ENCODE measurements at regions not wholly inside any gene's neighbourhood (a gene's known extent, or its start where the extent isn't known, plus 50 kb on each side); places are given as distances from the start of the nearest gene placed in this dataset.

DNA sequence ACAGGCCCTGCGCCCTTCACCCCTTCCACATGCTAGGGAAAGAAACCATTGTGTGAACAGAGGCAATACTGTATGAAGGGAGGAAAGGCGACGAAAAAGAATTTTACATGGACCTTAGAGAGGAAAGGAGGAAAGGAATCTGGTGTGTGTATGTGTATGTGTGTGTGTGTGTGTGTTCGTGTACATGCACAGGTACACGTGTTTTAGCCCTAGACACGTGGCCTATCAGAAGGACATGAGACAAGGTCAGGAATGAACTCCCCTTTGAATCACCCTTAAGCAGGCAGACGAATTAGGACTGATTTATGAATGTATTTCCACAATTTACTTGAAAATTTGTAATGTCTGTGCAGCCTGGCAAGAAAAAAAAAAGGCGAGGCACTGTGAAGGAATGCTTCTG lies 276.0 kb downstream of the ZNF516 start:
- H3K4me1 ChIP-seq (ENCODE audit: insufficient read depth, low read length), result no peaks in the 10 kb centered on the region
- no peaks in the 10 kb centered on the region for H3K27me3 ChIP-seq (ENCODE audit: control insufficient read depth in 1 of 2, insufficient read depth in 2 of 2, low read length in 2 of 2)
- no peak overlapping the region for H3K27ac ChIP-seq (ENCODE audit: low read depth, low read length)
- H3K9me3 ChIP-seq (ENCODE audit: low read length), result no peaks in the 10 kb centered on the region
- no peaks in the 10 kb centered on the region for H3K36me3 ChIP-seq (ENCODE audit: insufficient read depth, low read length)
- no peak overlapping the region for H3K9ac ChIP-seq (ENCODE audit: low read length)
- H3K4me3 ChIP-seq (ENCODE audit: low read depth in 1 of 2, low read length in 2 of 2), result no peak overlapping the region

DNA sequence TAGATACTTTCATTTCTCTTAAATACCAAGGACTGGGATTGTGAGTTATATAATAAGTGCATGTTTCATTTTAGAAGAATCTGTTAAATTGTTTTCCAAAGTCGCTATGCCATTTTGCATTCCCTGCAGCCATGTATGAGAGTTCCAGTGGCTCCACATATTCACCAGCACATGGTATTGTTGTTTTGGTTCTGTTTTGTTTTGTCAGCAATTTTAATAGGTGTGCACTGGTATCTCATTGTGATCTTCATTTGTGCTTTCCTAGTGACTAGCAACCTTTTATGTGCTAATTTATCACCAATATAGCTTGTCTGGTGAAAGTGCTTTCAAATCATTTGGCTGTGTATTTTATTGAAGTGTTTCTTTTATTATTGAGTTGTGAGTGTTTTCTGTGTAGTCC lies 278.9 kb downstream of the ZNF516 start:
- Histone ChIP-seq H3K9ac (ENCODE audit: low read length) (no peak overlapping the region), H3K27ac (ENCODE audit: low read depth, low read length) (no peak overlapping the region), H3K27me3 (ENCODE audit: control insufficient read depth in 1 of 2, insufficient read depth in 2 of 2, low read length in 2 of 2) (no peaks in the 10 kb centered on the region), H3K4me3 (ENCODE audit: low read depth in 1 of 2, low read length in 2 of 2) (no peak overlapping the region), H3K9me3 (ENCODE audit: low read length) (no peaks in the 10 kb centered on the region), H3K4me1 (ENCODE audit: insufficient read depth, low read length) (no peaks in the 10 kb centered on the region), H3K36me3 (ENCODE audit: insufficient read depth, low read length) (no peaks in the 10 kb centered on the region)

DNA sequence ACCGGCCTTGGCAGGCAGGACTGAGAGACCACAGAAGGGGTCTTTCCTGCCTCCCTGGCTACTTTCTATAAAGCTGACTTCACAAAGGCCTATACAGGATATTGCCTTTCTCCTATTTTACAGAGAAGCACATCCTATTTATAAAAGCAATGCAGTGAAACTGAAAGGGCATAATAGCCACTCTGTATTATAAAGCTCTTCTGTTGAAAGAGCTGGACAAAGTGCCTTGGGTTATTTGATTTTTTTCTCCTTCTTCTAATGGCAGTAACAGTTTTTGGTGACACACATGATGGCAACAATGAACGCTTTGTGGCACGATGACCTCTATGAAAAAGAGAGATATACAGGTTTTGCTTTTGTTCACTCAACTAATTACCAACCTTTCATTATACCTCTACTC lies 281.1 kb downstream of the ZNF516 start:
- Histone ChIP-seq H3K4me1 (ENCODE audit: insufficient read depth, low read length) (no peaks in the 10 kb centered on the region), H3K9ac (ENCODE audit: low read length) (no peak overlapping the region), H3K27ac (ENCODE audit: low read depth, low read length) (no peak overlapping the region), H3K27me3 (ENCODE audit: control insufficient read depth in 1 of 2, insufficient read depth in 2 of 2, low read length in 2 of 2) (no peaks in the 10 kb centered on the region), H3K9me3 (ENCODE audit: low read length) (no peaks in the 10 kb centered on the region), H3K4me3 (ENCODE audit: low read depth in 1 of 2, low read length in 2 of 2) (no peak overlapping the region), H3K36me3 (ENCODE audit: insufficient read depth, low read length) (no peaks in the 10 kb centered on the region)

DNA sequence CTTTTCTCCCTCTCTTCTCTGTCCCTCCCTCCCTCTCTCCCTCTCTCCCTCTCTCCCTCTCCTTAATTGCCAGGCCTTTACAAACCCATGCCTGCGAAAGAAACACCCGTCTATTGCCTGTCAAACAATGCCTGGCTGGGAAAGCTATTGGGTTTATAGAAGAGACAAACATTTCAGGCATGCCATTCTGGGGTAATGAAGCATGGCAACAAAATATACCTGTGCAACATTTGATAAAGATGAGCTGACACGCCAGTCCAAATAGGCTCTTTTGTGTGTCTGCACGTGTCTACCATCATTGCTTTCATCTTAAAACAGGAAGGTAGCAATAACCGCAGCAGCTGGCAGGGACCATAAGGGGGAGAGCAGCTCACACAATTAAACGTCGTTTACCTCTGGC lies 282.1 kb downstream of the ZNF516 start:
- H3K27ac ChIP-seq (ENCODE audit: low read depth, low read length), result no peak overlapping the region
- no peaks in the 10 kb centered on the region for H3K27me3 ChIP-seq (ENCODE audit: control insufficient read depth in 1 of 2, insufficient read depth in 2 of 2, low read length in 2 of 2)
- no peaks in the 10 kb centered on the region for H3K4me1 ChIP-seq (ENCODE audit: insufficient read depth, low read length)
- no peak overlapping the region for H3K9ac ChIP-seq (ENCODE audit: low read length)
- no peaks in the 10 kb centered on the region for H3K36me3 ChIP-seq (ENCODE audit: insufficient read depth, low read length)
- H3K9me3 ChIP-seq (ENCODE audit: low read length), result no peaks in the 10 kb centered on the region
- H3K4me3 ChIP-seq (ENCODE audit: low read depth in 1 of 2, low read length in 2 of 2), result no peak overlapping the region

DNA sequence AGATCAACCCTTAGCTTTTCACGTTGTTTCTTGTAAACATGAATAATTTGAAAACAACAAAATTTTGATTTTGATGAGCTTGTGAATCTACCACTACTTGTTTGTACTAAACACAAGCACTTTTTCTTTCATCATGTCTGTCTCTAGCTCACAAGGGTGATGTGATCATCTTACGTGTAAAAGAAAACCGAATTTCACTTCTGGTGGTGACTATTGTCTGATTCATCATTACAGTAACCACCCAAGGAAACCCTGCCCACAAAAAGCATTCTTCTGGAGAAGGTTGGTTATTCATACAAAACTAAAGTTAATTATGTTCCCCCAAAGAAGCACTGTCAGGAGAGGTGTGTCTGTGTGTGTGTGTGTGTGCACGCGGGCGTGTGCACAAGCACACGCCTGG lies 285.4 kb downstream of the ZNF516 start:
- no peak overlapping the region for H3K4me3 ChIP-seq (ENCODE audit: low read depth in 1 of 2, low read length in 2 of 2)

DNA sequence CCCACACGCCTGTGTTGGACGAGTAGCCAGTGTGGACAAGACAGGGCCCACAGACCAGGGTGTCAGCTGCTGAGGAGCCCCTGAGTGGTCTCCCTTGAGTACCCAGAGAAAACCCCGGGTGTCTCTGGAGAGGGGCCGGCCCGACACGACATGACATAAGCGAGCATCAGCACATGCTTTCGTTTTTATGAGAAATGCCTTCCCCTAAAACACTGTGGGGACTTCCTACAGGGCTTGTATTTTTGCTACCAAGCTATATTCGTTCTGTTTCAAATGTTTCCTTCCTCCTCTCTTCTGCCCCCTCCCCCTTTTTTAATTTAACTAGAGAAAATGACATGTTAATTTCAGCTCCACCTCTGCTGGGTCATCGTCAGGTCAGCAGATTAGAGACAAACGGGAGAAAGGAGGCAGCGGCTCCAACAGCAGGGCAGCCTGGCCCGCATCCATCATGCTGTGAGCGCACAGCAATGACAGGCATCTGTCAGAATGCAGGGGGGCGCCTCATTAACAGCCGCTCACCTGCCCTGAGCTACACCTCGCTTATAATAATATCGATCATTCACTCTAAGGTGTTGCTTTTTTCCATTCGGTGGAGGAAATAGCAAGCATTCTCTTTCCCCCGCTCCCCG lies 286.2 kb downstream of the ZNF516 start:
- Histone ChIP-seq H3K4me1 (ENCODE audit: insufficient read depth, low read length) (no peaks in the 10 kb centered on the region), H3K27ac (ENCODE audit: low read depth, low read length) (no peak overlapping the region), H3K9me3 (ENCODE audit: low read length) (no peaks in the 10 kb centered on the region), H3K27me3 (ENCODE audit: control insufficient read depth in 1 of 2, insufficient read depth in 2 of 2, low read length in 2 of 2) (no peaks in the 10 kb centered on the region), H3K36me3 (ENCODE audit: insufficient read depth, low read length) (no peaks in the 10 kb centered on the region), H3K4me3 (ENCODE audit: low read depth in 1 of 2, low read length in 2 of 2) (peak overlapping the region; percentile 3 to 52), H3K9ac (ENCODE audit: low read length) (no peak overlapping the region)

More for the DNA sequence above, 285.4 kb downstream of the ZNF516 start:
- H3K27me3 ChIP-seq (ENCODE audit: control insufficient read depth in 1 of 2, insufficient read depth in 2 of 2, low read length in 2 of 2), result no peaks in the 10 kb centered on the region
- H3K4me1 ChIP-seq (ENCODE audit: insufficient read depth, low read length), result no peaks in the 10 kb centered on the region
- no peaks in the 10 kb centered on the region for H3K36me3 ChIP-seq (ENCODE audit: insufficient read depth, low read length)
- no peaks in the 10 kb centered on the region for H3K9me3 ChIP-seq (ENCODE audit: low read length)
- no peak overlapping the region for H3K9ac ChIP-seq (ENCODE audit: low read length)
- no peak overlapping the region for H3K27ac ChIP-seq (ENCODE audit: low read depth, low read length)

DNA sequence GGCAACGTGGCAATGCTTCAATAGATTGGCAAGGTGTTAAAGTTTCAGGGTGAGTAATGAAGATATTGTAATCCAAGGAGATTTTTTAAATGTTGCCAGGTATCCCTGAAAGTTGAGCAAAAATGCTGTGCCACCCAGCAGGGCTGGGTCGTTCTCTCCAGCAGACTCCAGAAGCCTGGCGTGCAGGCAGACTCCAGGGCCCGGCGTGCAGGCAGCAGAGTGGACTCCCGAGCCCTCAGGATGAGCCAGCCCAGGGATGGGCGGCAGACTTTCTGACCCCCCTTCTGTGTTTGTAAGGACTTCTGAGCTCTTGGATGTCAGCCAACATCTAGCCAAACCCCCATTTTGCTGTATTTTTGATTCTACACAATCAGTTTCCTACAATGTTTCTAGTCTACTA lies 289.1 kb downstream of the ZNF516 start:
- Histone ChIP-seq H3K9me3 (ENCODE audit: low read length) (no peaks in the 10 kb centered on the region), H3K9ac (ENCODE audit: low read length) (no peak overlapping the region), H3K27me3 (ENCODE audit: control insufficient read depth in 1 of 2, insufficient read depth in 2 of 2, low read length in 2 of 2) (no peaks in the 10 kb centered on the region), H3K4me1 (ENCODE audit: insufficient read depth, low read length) (no peaks in the 10 kb centered on the region), H3K4me3 (ENCODE audit: low read depth in 1 of 2, low read length in 2 of 2) (no peak overlapping the region), H3K27ac (ENCODE audit: low read depth, low read length) (no peak overlapping the region), H3K36me3 (ENCODE audit: insufficient read depth, low read length) (no peaks in the 10 kb centered on the region)

DNA sequence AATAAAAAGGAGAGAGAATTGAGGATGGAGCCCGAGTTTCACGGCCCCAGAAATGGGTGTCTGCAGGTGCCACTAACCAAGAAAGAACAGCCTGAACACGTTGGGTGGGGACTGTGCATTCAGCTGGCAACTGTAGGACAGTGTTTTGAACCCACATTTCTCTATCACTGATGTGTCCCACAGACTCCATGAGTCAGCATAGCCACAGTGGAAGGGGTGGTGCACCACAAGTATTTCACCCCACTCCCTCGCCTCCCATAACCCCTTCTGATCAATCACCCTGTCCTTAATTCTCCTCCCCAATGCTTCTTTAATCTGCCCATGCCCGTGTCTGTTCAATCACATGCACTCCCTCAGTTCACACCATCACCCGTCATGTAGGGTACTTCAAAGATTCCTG lies 291.5 kb downstream of the ZNF516 start:
- Histone ChIP-seq H3K9ac (ENCODE audit: low read length) (no peak overlapping the region), H3K27ac (ENCODE audit: low read depth, low read length) (no peak overlapping the region), H3K27me3 (ENCODE audit: control insufficient read depth in 1 of 2, insufficient read depth in 2 of 2, low read length in 2 of 2) (no peaks in the 10 kb centered on the region), H3K36me3 (ENCODE audit: insufficient read depth, low read length) (no peaks in the 10 kb centered on the region), H3K4me3 (ENCODE audit: low read depth in 1 of 2, low read length in 2 of 2) (no peak overlapping the region), H3K4me1 (ENCODE audit: insufficient read depth, low read length) (no peaks in the 10 kb centered on the region), H3K9me3 (ENCODE audit: low read length) (no peaks in the 10 kb centered on the region)

DNA sequence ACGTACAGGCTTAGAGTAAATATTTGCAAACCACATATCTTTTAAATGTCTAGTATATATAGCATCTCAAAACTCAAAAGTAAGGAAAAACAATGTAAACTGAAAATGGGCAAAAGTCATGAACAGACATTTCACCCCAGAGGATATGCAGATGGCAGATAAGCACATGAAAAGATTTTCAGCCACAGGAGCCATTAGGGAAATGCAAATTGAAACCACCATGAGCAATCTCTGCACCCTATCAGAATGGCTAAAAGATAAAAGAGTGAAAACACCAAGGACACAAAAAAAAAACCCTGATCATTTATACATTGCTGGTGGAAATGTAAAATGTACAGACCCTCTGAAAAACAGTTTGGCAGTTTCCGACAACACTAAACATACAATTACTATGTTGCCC lies 292.7 kb downstream of the ZNF516 start:
- Histone ChIP-seq H3K4me3 (ENCODE audit: low read depth in 1 of 2, low read length in 2 of 2) (no peak overlapping the region), H3K9ac (ENCODE audit: low read length) (no peak overlapping the region), H3K27me3 (ENCODE audit: control insufficient read depth in 1 of 2, insufficient read depth in 2 of 2, low read length in 2 of 2) (no peaks in the 10 kb centered on the region), H3K4me1 (ENCODE audit: insufficient read depth, low read length) (no peaks in the 10 kb centered on the region), H3K36me3 (ENCODE audit: insufficient read depth, low read length) (no peaks in the 10 kb centered on the region), H3K27ac (ENCODE audit: low read depth, low read length) (no peak overlapping the region), H3K9me3 (ENCODE audit: low read length) (no peaks in the 10 kb centered on the region)

DNA sequence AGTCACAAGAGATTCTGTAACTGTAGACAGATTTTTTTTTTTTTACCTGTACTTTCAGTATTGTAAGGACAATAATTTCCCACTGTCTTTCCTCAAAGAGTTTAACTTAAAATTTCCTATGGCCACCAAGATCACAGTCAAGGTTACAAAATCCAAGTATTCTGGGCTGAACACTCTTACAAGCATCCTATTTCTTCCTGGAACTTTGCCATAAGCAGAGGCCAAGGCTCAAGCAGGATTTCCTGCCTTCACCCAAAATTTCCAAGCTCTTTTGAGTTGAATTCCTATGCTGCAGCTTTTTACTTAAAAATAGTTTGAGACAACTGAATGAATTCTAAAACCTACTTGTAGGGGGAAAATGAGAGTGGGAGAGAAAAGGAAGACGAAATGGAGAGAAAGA lies 299.4 kb downstream of the ZNF516 start:
- H3K9ac ChIP-seq (ENCODE audit: low read length), result no peak overlapping the region
- H3K4me1 ChIP-seq (ENCODE audit: insufficient read depth, low read length), result no peaks in the 10 kb centered on the region
- H3K36me3 ChIP-seq (ENCODE audit: insufficient read depth, low read length), result no peaks in the 10 kb centered on the region
- H3K9me3 ChIP-seq (ENCODE audit: low read length), result no peaks in the 10 kb centered on the region
- no peak overlapping the region for H3K27ac ChIP-seq (ENCODE audit: low read depth, low read length)
- no peaks in the 10 kb centered on the region for H3K27me3 ChIP-seq (ENCODE audit: control insufficient read depth in 1 of 2, insufficient read depth in 2 of 2, low read length in 2 of 2)
- H3K4me3 ChIP-seq (ENCODE audit: low read depth in 1 of 2, low read length in 2 of 2), result no peak overlapping the region

DNA sequence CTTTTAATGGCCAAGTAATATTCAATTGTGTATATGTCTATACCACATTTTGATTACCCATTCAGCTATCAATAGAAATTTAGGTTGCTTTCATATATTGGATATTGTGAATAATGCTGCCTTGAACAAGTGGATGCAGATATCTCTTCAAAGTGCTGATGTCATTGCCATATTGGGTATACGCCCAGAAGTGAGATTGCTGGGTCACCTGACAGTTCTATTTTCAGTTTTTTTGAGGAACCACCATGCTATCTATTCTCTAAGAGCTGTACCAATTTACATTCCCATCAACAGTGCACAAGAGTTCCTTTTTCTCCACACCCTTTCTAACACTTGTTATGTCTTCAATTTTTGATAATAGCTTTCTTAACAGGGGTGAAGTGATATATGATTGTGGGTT lies 306.9 kb downstream of the ZNF516 start:
- no peaks in the 10 kb centered on the region for H3K27me3 ChIP-seq (ENCODE audit: control insufficient read depth in 1 of 2, insufficient read depth in 2 of 2, low read length in 2 of 2)
- no peak overlapping the region for H3K4me3 ChIP-seq (ENCODE audit: low read depth in 1 of 2, low read length in 2 of 2)
- no peak overlapping the region for H3K27ac ChIP-seq (ENCODE audit: low read depth, low read length)
- H3K9me3 ChIP-seq (ENCODE audit: low read length), result no peaks in the 10 kb centered on the region
- H3K4me1 ChIP-seq (ENCODE audit: insufficient read depth, low read length), result no peaks in the 10 kb centered on the region
- no peak overlapping the region for H3K9ac ChIP-seq (ENCODE audit: low read length)
- H3K36me3 ChIP-seq (ENCODE audit: insufficient read depth, low read length), result no peaks in the 10 kb centered on the region

DNA sequence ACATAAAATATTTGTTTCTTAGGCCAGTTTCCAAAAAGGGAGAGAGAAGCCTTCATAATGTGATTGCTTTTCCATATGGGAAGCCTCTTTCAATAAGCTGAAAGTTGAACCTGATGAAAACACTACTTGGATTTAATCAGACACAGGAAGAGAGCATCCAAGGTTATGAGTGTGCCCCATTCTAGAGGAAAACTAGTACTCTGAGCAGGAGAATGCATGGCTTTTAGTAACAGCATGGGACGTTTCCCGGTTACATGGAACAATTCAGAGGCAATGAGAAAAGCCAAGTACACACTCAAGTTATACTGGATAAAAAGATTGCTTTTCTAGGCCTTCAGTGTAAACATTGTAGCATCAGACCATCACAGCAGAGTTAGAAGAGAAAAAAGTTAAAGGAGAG lies 315.8 kb downstream of the ZNF516 start:
- Histone ChIP-seq H3K9me3 (ENCODE audit: low read length) (no peaks in the 10 kb centered on the region), H3K4me3 (ENCODE audit: low read depth in 1 of 2, low read length in 2 of 2) (no peak overlapping the region), H3K27ac (ENCODE audit: low read depth, low read length) (no peak overlapping the region), H3K36me3 (ENCODE audit: insufficient read depth, low read length) (no peaks in the 10 kb centered on the region), H3K9ac (ENCODE audit: low read length) (no peak overlapping the region), H3K27me3 (ENCODE audit: control insufficient read depth in 1 of 2, insufficient read depth in 2 of 2, low read length in 2 of 2) (no peaks in the 10 kb centered on the region), H3K4me1 (ENCODE audit: insufficient read depth, low read length) (no peaks in the 10 kb centered on the region)
